ENCODE measurements at regions not wholly inside any gene's neighbourhood (a gene's known extent, or its start where the extent isn't known, plus 50 kb on each side); places are given as distances from the start of the nearest gene placed in this dataset.

DNA sequence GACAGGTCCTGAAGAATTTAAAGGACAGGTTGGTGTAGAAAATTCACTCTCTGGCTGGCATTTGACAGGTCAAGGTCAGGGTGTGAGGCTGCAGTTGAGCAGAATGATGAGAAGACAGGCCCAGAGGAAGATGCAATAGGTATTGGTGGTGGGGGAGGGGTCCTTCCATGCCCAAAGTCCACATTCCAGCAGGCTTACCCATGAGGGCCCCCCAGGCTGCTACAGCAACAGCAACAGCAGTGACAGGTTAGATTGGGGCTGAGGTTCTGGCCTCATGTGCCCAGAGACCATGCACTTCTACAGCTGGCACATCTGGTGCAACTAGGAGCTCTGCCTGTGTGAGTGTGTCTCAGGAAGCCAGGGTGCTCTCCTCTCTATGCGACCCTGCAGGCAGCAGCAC lies 223.5 kb upstream of the GHITM start:
- no peak for TF ChIP-seq POLR2A (IDR thresholded peaks at IDR 0.05)
- TF ChIP-seq, protein P1, sequence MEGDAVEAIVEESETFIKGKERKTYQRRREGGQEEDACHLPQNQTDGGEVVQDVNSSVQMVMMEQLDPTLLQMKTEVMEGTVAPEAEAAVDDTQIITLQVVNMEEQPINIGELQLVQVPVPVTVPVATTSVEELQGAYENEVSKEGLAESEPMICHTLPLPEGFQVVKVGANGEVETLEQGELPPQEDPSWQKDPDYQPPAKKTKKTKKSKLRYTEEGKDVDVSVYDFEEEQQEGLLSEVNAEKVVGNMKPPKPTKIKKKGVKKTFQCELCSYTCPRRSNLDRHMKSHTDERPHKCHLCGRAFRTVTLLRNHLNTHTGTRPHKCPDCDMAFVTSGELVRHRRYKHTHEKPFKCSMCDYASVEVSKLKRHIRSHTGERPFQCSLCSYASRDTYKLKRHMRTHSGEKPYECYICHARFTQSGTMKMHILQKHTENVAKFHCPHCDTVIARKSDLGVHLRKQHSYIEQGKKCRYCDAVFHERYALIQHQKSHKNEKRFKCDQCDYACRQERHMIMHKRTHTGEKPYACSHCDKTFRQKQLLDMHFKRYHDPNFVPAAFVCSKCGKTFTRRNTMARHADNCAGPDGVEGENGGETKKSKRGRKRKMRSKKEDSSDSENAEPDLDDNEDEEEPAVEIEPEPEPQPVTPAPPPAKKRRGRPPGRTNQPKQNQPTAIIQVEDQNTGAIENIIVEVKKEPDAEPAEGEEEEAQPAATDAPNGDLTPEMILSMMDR (IDR thresholded peaks at IDR 0.05): no peak
- TF ChIP-seq EP300 (IDR thresholded peaks at IDR 0.05): no peak
